PC-9 (cell line): ENCODE measurements at regions not wholly inside any gene's neighbourhood (a gene's known extent, or its start where the extent isn't known, plus 50 kb on each side); places are given as distances from the start of the nearest gene placed in this dataset.

Experiments used
- CTCF ChIP-seq: fragments of 200-600 bp; sonication (generic); conservative IDR thresholded peaks from 2 replicates; pipeline ENCODE4 v1.6.1; 2017; ENCODE audit warnings: mixed run types, antibody characterized with exemption, mild to moderate bottlenecking, moderate library complexity
- EZH2 ChIP-seq: fragments of 200-600 bp; sonication (generic); IDR thresholded peaks from 2 replicates; pipeline ENCODE4 v1.8.0; 2017; ENCODE audit warnings: antibody characterized with exemption, low read depth

- TF ChIP-seq CTCF (no peak), EZH2 (no peak)
Measured at GRCh38 chrX:99717716-99718115, 692.4 kb downstream of the PCDH19 start.
